Limb (tissue), 2 donors: ENCODE measurements at regions not wholly inside any gene's neighbourhood (a gene's known extent, or its start where the extent isn't known, plus 50 kb on each side); places are given as distances from the start of the nearest gene placed in this dataset.
A peak's percentile ranks its signal among the peaks of the same experiment; 100 is the strongest.
"Not testable (repeated sequence)": the region's sequence is repeated elsewhere in the genome, so short reads cannot be mapped to it uniquely, and the experiment has no call there.

Experiments
- DNase-seq, 2 donors: peaks; one replicate each; pipeline ENCODE4 v3.0.0-alpha.2; 2016; ENCODE audit errors: extremely low spot score in 2 of 2

DNA sequence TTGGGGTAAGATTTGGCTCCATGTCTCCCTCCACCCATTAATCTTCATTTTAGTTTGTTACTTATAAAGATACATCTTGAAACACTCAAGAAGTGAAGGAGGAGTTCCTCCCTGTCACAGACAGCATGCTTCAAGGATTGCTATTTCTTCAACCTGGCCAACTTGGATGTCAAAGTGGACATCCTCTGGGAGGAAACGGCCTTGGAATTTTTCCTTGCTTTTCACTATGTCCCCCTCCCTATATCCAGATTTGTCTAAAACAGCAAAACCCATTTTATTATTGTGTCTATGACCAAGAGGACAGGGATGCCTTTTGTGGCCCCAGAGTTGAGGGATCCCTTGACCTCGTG is 242.9 kb downstream of the LPIN1 start:
- no peak for DNase-seq

DNA sequence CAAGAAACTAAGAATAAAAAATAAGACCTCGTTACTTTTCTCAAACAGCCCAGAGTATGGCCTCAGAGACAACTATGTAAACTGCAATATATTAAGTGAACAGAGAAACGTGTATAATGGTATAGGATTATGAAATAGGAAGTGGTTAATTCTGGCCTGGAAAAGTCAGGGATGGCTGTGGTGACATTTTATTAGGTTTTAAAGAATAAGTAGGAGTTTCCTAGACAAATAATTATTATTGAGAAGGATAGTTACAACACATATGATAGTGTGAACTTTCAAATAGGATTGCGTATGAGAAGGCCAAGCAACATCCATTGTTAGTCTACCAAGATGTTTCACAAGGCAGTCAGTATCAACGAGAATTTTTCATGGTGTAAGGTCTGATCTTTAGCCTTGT is 244.1 kb downstream of the LPIN1 start:
- no peak for DNase-seq

DNA sequence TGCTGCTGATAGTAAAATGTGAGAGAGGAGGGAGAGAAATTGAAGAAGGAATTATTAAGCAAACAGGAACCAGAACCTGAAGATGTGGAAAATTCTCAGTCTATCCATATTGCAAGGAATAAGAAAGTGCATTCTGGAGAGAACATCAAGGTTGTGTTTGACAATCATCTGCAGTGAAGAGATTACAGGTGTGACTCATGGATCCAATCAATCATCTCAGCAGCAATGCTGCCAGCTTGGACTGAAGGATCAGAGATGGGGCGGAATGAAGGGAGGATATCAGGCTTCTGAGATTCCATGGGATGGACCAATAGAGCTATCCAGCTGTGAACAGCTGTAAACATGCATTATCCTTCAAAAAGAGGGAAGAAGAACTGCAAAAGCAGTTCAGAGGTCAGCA is 247.3 kb downstream of the LPIN1 start:
- no peak for DNase-seq

DNA sequence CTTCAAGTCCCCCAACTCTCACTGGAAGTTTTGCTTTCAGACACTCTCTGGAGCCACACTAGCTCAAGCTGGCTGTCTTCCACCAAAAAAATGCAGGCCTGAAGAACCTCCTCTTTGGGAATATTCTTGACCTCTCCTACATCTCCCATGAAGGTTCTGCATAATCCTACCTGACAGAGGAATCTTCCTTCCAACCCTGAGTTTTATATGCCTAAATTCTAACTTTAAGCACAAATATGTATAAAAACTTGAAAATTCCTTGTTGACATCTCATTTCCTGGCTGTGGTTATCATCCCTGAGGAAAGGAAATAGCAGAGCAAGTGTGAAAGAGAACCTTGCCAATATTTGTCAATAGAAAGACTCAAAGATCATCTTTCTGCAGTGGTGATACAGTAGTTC is 249.0 kb downstream of the LPIN1 start:
- peak in 1 of 2 donors; percentile 35 for DNase-seq

GRCh38 chr2:11996618-11997017 is 250.2 kb downstream of the LPIN1 start:
- peak in 1 of 2 donors; percentile 38 for DNase-seq

GRCh38 chr2:11997142-11997541 is 250.7 kb downstream of the LPIN1 start:
- no peak for DNase-seq

DNA sequence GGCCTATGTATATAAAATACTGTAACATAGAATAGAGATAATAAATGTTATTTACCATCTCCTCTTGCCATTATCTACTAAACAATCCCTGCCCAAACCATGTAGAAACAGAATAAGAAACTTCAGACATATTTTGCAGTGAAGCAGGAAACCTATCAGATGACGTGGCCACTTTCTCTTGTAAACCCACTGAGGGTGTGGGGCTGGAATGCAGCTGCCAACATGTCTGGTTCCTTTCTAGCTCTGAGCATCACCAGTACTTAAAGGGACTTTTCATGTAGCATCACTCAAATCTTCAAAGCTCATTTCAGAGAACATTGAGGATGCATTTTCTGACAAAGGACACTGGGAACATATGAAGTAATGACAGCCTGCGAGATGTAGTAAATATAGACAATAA is 251.8 kb downstream of the LPIN1 start:
- no peak for DNase-seq

DNA sequence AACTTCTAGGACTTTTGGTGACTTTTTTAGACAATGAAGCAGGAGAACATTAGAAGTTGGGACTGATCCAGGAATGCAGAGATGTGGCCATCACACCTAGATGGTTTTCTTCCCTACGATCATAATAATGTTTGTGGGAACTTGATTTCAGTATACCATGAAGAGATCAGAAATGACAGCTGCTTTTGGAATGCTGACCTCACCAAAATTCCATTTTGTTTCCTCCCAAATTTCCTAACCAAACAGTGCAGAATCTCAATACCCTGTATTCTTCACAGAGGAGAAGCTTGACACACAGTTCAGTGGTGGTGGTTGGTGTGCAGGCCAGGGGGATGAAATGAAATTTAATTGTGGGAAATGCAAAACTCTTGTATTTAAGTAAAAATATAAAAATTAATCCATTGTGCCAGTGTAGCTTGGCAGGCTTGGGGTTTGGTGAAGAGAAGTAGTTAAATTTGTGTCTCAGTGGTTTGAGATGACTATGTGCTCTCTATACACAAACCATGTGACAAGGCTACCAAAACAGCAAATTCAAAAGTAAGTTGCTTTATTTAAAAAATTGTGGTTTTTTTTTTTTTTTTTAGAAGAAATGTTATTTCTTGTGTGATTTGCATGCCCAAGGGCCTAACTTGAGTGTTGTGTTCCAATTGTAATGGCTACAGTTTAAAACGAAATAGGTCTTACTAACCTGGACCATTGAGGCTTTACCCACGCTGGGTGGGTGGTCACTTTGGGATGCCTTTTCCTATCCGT is 252.4 kb downstream of the LPIN1 start:
- DNase-seq, result no peak

DNA sequence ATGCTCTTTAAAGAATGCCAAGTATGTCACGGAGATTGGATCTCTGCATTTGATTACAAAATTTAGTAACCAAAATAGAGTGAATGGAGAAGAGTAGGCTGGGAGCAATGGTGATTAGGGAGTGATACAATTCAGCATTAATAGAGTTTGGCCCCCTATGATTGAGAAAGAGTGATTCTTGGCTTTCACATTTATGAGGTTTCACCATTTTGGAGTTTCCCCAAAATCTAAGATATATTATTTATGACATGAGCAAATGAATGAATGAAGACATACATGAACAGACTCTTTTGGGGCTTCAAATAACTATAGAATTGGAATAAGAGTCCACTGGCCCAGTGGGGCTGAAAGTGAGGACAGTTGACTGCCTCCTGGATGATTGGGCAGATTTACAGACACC is 255.2 kb downstream of the LPIN1 start:
- no peak for DNase-seq

DNA sequence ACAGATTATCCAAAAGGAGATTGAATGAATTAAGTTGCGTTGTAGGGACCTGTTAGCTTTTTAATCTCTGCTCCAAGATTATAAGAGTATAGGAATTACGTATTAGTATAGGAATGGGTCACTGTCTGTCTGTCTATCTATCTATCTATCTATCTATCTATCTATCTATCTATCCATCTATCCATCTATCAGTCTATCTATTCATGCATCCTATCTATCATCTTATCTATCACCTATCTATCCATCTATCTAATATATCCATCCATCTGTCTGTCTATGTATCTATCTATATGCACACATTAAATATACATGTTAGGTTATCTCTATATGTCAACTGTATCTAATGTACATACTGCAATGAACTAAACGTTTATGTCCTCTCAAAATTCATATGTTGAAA is 255.8 kb downstream of the LPIN1 start:
- DNase-seq, result no peak

DNA sequence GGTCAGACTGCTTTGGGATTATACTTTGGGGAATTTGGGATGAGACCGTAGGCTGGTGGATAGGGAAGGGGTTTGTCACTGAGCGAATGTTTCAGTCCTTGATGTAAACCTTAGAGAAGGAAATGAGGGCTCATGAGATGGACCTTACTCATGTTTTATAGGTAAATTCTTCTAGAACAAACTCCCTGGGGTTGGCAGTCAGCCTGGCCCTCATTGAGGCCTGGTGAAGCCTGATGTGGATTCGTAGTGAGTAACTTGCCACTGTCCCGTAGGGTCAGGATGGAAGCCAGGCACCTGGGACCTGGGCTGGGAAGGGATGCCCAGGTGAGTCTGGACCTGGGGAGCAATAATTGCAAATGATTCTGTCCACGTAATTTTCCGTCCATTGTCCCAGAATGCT is 258.3 kb downstream of the LPIN1 start:
- no peak for DNase-seq

GRCh38 chr2:12005886-12006681 is 259.7 kb downstream of the LPIN1 start:
- DNase-seq, result peak in 1 of 2 donors; percentile 70

DNA sequence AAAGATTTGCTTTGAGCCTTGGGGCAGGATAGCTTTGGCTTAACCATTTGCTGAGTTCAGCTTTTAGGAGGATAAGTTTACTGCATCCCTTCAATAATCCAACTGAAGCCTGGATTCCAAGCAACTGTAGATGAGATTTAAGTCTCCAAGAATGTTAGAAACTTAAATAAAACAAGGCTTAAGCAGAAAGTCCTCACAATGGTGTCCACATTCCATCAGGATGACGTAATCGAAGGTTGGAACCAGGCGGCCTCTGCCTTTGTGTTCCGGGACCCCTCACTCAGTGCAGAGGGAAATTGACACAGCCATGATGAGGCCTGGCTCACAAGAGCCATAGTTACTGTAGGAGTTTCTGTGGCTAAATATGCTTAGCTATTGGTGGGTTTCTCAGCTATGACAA is 260.4 kb downstream of the LPIN1 start:
- peak in 1 of 2 donors; percentile 44 for DNase-seq

GRCh38 chr2:12007282-12007681 is 260.9 kb downstream of the LPIN1 start:
- no peak for DNase-seq

GRCh38 chr2:12008425-12009061 is 262.1 kb downstream of the LPIN1 start:
- no peak for DNase-seq

GRCh38 chr2:12009323-12009905 is 263.0 kb downstream of the LPIN1 start:
- DNase-seq, result no peak

- DNase-seq, result no peak
Observed at GRCh38 chr2:12010059-12010458, 263.6 kb downstream of the LPIN1 start.

DNA sequence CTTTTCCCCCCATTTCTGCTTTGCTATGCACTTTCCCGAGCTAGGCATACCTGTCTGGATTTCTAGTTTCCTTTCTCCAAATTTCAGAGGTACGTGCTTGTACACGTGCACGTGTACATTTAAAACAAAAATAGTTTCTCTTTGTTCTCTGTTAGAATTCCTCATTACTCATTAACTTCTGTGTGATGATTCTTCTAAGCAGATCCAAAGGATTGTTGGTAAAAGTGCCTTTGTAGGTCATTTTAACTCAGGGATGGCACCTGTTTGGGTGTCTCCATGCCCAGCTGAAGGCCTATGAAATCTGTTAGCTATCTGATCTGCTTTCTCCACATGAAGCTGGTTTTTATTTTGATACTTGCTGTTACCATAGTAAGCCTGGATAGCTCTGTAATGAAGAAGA is 264.3 kb downstream of the LPIN1 start:
- no peak for DNase-seq

- no peak for DNase-seq
Observed at GRCh38 chr2:12014088-12014960, 267.9 kb downstream of the LPIN1 start.

DNA sequence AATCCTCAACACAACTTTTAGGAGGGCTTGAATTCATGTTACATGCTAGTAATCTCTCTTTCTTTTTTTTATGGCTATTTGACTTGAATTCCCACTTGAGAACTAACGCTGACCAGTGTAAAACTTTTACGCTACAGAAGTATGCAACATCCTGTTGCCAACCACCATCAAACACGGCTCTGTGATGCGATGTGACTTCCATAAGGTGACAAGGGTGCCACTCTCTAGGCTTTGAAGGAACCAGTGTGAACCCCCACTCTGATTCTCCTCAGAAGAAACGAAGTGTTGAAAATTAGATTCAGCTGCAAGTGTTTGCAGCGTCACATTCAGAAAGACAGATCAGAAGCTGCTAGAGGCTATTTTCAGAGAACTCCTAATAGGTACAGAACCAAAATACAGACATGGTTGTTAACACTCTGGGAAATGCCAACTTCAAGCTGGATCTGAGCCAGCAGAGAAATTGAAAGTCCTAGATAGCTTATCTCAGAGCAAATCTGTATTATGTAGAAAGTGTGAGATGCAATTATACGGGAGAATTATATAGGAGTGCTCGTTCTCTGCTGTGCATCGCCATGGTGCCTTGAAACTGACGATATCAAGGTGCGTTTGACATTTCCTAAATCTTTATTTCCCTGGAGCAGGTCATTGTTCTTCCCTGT is 271.2 kb downstream of the LPIN1 start:
- DNase-seq, result no peak

GRCh38 chr2:12018726-12019125 is 272.3 kb downstream of the LPIN1 start:
- not testable (repeated sequence) for DNase-seq
